MM.1S (cell line): ENCODE measurements at regions not wholly inside any gene's neighbourhood (a gene's known extent, or its start where the extent isn't known, plus 50 kb on each side); places are given as distances from the start of the nearest gene placed in this dataset.

Experiments used
- DNase-seq: peaks from one replicate; pipeline ENCODE4 v3.0.0-alpha.2; 2015
- H2AFZ ChIP-seq: fragments of 300-600 bp; sonication (generic); 2 replicates; pipeline ENCODE4 v1.6.0; 2016; ENCODE audit warnings: antibody characterized with exemption, low read length
- H3F3A ChIP-seq: fragments of 300-600 bp; sonication (generic); 2 replicates; pipeline ENCODE4 v1.6.1; 2016; ENCODE audit warnings: mild to moderate bottlenecking, antibody characterized with exemption, low read length, moderate library complexity, mixed read lengths; ENCODE audit not compliant: insufficient read depth
- H3K27ac ChIP-seq: fragments of 300-600 bp; sonication (generic); 2 replicates; pipeline ENCODE4 v1.5.1; 2016; ENCODE audit warnings: mild to moderate bottlenecking, low read length
- H3K27me3 ChIP-seq: fragments of 300-600 bp; sonication (generic); replicated peaks from 2 replicates; pipeline ENCODE4 v1.6.0; 2016; ENCODE audit warnings: low read length; ENCODE audit not compliant: insufficient read depth
- H3K36me3 ChIP-seq: fragments of 300-600 bp; sonication (generic); replicated peaks from 2 replicates; pipeline ENCODE4 v1.6.1; 2016; ENCODE audit warnings: mild to moderate bottlenecking, low read length, mixed read lengths; ENCODE audit not compliant: insufficient read depth
- H3K4me1 ChIP-seq: fragments of 300-600 bp; sonication (generic); 2 replicates; pipeline ENCODE4 v1.6.1; 2016; ENCODE audit warnings: low read length, mixed read lengths
- H3K4me2 ChIP-seq: fragments of 300-600 bp; sonication (generic); 2 replicates; pipeline ENCODE4 v1.6.0; 2016; ENCODE audit warnings: low read depth, low read length
- H3K4me3 ChIP-seq: fragments of 300-600 bp; sonication (generic); 2 replicates; pipeline ENCODE4 v1.5.1; 2016; ENCODE audit warnings: low read length, mixed read lengths
- H3K79me2 ChIP-seq: fragments of 300-600 bp; sonication (generic); 2 replicates; pipeline ENCODE4 v1.6.1; 2016; ENCODE audit warnings: mixed run types, low read length, mixed read lengths
- H3K9ac ChIP-seq: fragments of 300-600 bp; sonication (generic); 2 replicates; pipeline ENCODE4 v1.6.1; 2016; ENCODE audit warnings: low read length, mixed read lengths
- H3K9me2 ChIP-seq: fragments of 300-600 bp; sonication (generic); replicated peaks from 2 replicates; pipeline ENCODE4 v1.6.1; 2016; ENCODE audit warnings: mild to moderate bottlenecking, low read length, mixed read lengths; ENCODE audit not compliant: insufficient read depth
- H3K9me3 ChIP-seq: fragments of 300-600 bp; sonication (generic); replicated peaks from 2 replicates; pipeline ENCODE4 v1.6.1; 2016; ENCODE audit warnings: mild to moderate bottlenecking, low read length, mixed read lengths; ENCODE audit not compliant: insufficient read depth
- H4K20me1 ChIP-seq: fragments of 300-600 bp; sonication (generic); 2 replicates; pipeline ENCODE4 v1.6.1; 2016; ENCODE audit warnings: mild to moderate bottlenecking, low read length, moderate library complexity, mixed read lengths; ENCODE audit not compliant: insufficient read depth
- EZH2 ChIP-seq: fragments of 300-600 bp; sonication (generic); optimal IDR thresholded peaks from 2 replicates; pipeline ENCODE3; 2017; ENCODE audit warnings: low read depth, mild to moderate bottlenecking, antibody characterized with exemption, low read length, mixed read lengths
- EZH2phosphoT487 ChIP-seq: fragments of 300-600 bp; sonication (generic); IDR thresholded peaks from 2 replicates; pipeline ENCODE4 v1.6.1; 2018; ENCODE audit warnings: antibody characterized with exemption, low read length
- TF ChIP-seq, protein P1 (sequence below): fragments of 300-600 bp; sonication (generic); IDR thresholded peaks from 2 replicates; pipeline ENCODE4 v1.5.1; 2016; ENCODE audit warnings: antibody characterized with exemption, low read length, mixed read lengths

- Histone ChIP-seq H3K9ac (no peak overlapping the region), H3K9me3 (no peaks in the 10 kb centered on the region), H3K79me2 (no peaks in the 10 kb centered on the region), H3F3A (no peaks in the 10 kb centered on the region), H3K9me2 (no peaks in the 10 kb centered on the region), H3K27ac (no peak overlapping the region), H3K4me2 (no peak overlapping the region), H3K27me3 (no peaks in the 10 kb centered on the region), H3K4me3 (no peak overlapping the region), H3K4me1 (0 out of 2 replicates have a peak, but pooled peaks cover 6% of the 10 kb centered on the region), H2AFZ (no peak overlapping the region), H3K36me3 (no peaks in the 10 kb centered on the region), H4K20me1 (no peaks in the 10 kb centered on the region)
- TF ChIP-seq EZH2 (no peak), EZH2phosphoT487 (no peak)
- TF ChIP-seq, protein P1, sequence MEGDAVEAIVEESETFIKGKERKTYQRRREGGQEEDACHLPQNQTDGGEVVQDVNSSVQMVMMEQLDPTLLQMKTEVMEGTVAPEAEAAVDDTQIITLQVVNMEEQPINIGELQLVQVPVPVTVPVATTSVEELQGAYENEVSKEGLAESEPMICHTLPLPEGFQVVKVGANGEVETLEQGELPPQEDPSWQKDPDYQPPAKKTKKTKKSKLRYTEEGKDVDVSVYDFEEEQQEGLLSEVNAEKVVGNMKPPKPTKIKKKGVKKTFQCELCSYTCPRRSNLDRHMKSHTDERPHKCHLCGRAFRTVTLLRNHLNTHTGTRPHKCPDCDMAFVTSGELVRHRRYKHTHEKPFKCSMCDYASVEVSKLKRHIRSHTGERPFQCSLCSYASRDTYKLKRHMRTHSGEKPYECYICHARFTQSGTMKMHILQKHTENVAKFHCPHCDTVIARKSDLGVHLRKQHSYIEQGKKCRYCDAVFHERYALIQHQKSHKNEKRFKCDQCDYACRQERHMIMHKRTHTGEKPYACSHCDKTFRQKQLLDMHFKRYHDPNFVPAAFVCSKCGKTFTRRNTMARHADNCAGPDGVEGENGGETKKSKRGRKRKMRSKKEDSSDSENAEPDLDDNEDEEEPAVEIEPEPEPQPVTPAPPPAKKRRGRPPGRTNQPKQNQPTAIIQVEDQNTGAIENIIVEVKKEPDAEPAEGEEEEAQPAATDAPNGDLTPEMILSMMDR, result no peak
- DNase-seq, result no peak
Observed at GRCh38 chr2:176768185-176768584, 444.4 kb upstream of the HNRNPA3 start.

DNA sequence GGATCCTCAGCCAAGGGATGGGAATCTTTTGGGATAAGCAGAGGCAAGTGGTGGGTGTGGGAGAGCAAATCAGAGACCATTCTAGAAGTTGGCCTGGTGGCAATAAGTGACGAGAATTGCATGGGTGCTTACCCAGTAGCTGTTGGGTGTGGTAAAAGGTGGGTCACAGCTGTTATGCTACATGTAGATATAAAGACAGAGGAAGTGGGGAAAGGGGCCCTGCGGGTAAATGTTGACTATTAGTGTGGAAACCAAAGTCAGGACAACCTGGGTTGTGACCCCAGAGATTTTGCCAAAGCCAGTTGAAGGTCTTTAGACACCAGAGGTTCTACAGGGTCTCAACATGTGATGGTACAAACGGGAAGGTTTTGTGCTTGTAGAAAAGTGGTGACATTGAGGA is 443.6 kb upstream of the HNRNPA3 start:
- Histone ChIP-seq H3K4me2 (no peak overlapping the region), H3F3A (no peaks in the 10 kb centered on the region)
- TF ChIP-seq EZH2 (no peak), EZH2phosphoT487 (no peak)
- TF ChIP-seq, protein P1, result no peak

GRCh38 chr2:176769499-176770370 is 442.9 kb upstream of the HNRNPA3 start:
- Histone ChIP-seq H3K79me2 (no peaks in the 10 kb centered on the region), H3K4me3 (no peak overlapping the region), H3K9me3 (no peaks in the 10 kb centered on the region), H3K9ac (no peak overlapping the region), H2AFZ (no peak overlapping the region), H3F3A (no peaks in the 10 kb centered on the region), H3K36me3 (no peaks in the 10 kb centered on the region), H3K9me2 (no peaks in the 10 kb centered on the region), H3K4me1 (no peaks in the 10 kb centered on the region), H3K27me3 (no peaks in the 10 kb centered on the region), H3K4me2 (no peak overlapping the region), H4K20me1 (no peaks in the 10 kb centered on the region), H3K27ac (no peak overlapping the region)
- TF ChIP-seq, protein P1, result no peak
- TF ChIP-seq EZH2phosphoT487 (no peak), EZH2 (no peak)
- DNase-seq, result no peak

More for the DNA sequence above, 443.6 kb upstream of the HNRNPA3 start:
- no peak overlapping the region for H3K27ac ChIP-seq
- no peaks in the 10 kb centered on the region for H3K79me2 ChIP-seq
- no peaks in the 10 kb centered on the region for H3K9me2 ChIP-seq
- H3K9ac ChIP-seq, result no peak overlapping the region
- no peak for DNase-seq
- H4K20me1 ChIP-seq, result no peaks in the 10 kb centered on the region
- no peak overlapping the region for H3K4me3 ChIP-seq
- H2AFZ ChIP-seq, result no peak overlapping the region
- H3K9me3 ChIP-seq, result no peaks in the 10 kb centered on the region
- no peaks in the 10 kb centered on the region for H3K27me3 ChIP-seq
- 0 out of 2 replicates have a peak, but pooled peaks cover 2% of the 10 kb centered on the region for H3K4me1 ChIP-seq
- no peaks in the 10 kb centered on the region for H3K36me3 ChIP-seq
